AG09309 (cell line): ENCODE measurements at regions not wholly inside any gene's neighbourhood (a gene's known extent, or its start where the extent isn't known, plus 50 kb on each side); places are given as distances from the start of the nearest gene placed in this dataset.

Experiments used
- DNase-seq: peaks from one replicate; pipeline ENCODE4 v3.0.0-alpha.2; 2010; ENCODE audit warnings: low read depth
- H3K4me3 ChIP-seq: 2 replicates; pipeline ENCODE4 v1.5.1; 2011; ENCODE audit warnings: mild to moderate bottlenecking, low read depth, low read length, moderate library complexity; ENCODE audit not compliant: control insufficient read depth
- TF ChIP-seq, protein P1 (sequence below): IDR thresholded peaks from 2 replicates; pipeline ENCODE4 v1.5.1; 2011; ENCODE audit warnings: mild to moderate bottlenecking, low read depth, low read length, inconsistent platforms; ENCODE audit not compliant: insufficient read depth, control insufficient read depth; ENCODE audit errors: missing control alignments

DNA sequence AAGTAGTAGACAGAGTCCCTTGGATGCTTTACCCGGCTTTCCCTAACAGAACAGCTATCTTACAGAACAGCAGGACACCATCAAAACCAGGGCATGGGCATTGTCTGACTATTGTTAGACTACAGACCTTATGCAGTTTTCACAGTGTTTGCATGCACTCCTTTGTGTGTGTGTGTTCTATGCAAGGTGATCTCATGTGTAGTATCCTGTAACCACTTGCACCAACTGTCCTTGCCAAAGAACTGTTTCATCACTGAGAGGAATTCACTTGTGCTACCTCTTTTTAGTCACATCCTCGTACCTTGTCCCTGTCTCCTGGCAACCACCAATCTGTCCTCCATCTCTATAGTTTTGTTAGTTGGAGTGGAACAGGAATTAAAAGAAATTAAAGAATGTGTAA lies 183.6 kb upstream of the PZP start:
- TF ChIP-seq, protein P1, sequence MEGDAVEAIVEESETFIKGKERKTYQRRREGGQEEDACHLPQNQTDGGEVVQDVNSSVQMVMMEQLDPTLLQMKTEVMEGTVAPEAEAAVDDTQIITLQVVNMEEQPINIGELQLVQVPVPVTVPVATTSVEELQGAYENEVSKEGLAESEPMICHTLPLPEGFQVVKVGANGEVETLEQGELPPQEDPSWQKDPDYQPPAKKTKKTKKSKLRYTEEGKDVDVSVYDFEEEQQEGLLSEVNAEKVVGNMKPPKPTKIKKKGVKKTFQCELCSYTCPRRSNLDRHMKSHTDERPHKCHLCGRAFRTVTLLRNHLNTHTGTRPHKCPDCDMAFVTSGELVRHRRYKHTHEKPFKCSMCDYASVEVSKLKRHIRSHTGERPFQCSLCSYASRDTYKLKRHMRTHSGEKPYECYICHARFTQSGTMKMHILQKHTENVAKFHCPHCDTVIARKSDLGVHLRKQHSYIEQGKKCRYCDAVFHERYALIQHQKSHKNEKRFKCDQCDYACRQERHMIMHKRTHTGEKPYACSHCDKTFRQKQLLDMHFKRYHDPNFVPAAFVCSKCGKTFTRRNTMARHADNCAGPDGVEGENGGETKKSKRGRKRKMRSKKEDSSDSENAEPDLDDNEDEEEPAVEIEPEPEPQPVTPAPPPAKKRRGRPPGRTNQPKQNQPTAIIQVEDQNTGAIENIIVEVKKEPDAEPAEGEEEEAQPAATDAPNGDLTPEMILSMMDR: no peak
- H3K4me3 ChIP-seq: no peak overlapping the region
- no peak for DNase-seq

DNA sequence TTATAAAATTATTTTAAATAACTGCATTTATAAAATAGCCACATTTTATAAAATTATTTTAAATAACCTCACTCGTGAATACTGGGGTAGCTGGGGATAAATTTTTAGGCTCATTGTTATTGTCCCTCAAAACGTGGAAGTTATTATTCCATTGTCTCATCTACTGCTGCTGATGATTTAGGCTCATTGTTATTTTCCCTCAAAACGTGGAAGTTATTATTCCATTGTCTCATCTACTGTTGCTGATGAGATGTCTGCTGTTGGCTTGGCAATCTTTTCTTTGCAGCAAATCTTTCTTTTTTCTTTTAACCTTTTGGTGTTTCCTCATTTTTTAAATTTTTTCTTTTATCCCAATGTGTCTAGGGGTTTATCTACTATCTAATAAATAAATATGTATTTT lies 182.6 kb upstream of the PZP start:
- DNase-seq: no peak
- H3K4me3 ChIP-seq: no peak overlapping the region
- TF ChIP-seq, protein P1: no peak

DNA sequence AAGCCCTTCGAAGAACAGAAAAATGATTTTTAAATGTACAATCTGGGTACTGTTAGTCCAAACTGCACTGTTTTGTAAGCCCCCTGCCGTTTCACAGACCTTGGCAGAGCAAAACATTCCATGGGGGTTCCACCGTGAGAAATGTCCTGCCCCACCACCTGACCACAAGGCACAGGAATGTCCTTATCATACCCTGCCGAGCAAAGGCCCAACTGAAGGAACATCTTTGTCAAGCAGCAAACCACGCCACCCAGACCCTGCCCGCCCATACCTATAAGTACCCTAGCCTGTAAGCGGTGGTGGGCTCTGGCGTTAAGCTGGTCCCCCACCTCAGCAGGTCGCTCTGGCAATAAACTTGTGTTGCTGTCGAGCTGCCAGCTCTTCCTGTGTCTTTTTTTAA lies 181.6 kb upstream of the PZP start:
- no peak for DNase-seq
- H3K4me3 ChIP-seq: no peak overlapping the region
- TF ChIP-seq, protein P1: no peak

DNA sequence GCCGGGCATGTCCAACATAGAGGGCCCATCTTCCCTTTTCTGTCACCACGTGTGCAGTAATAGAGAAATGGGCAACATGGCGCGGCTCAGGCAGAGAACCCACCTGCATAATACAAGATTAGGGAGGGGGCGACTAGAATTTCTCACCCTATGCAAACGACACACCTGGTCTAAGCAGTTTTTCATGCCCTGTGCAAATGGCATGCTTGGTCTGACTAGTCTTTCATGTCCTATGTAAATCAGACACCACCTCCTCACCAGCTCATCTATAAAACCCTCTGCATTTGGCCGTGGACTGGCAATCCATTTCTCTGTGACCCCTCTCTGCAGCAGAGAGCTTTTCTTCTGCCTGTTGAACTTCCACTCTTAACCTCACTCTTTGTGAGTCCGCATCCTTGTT lies 180.2 kb upstream of the PZP start:
- no peak overlapping the region for H3K4me3 ChIP-seq
- DNase-seq: no peak
- TF ChIP-seq, protein P1: no peak

DNA sequence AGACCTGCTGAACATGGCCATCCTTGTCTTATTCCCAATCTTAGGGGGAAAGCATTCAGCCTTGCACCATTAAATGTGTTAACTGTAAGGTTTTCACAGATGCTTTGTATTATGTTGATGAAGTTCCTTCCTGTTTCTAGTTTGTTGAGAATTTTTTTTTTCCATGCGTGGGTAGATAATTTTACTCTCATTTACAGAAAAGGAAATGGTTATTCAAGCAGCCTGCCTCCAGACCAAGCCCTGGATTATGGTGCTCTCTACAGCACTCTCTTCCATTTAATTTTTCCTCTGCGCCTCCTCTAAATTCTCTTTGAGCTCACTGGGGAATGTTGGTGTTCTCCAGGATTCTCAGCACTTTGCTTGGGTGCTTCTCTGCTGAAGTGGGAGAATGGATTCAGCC lies 179.3 kb upstream of the PZP start:
- no peak for DNase-seq
- H3K4me3 ChIP-seq: no peak overlapping the region
- TF ChIP-seq, protein P1: no peak

DNA sequence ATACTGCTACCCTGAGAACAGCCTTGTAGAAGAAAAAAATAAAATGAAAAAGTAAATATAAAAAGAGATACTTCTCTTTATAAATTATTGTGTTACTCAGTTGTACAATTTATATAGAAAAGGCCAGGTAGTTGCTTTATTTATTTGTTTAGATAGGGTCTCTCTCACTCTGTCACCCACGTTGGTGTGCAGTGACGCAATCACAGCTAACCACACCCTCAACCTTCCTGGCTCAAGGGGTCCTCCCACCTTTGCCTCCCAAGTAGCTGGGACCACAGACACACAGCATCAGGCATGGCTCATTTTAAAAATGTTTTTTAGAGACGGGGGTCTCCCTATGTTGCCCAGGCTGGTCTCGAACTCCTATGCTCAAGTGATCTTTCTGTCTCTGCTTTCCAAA lies 175.4 kb upstream of the PZP start:
- DNase-seq: no peak
- no peak overlapping the region for H3K4me3 ChIP-seq
- TF ChIP-seq, protein P1: no peak

DNA sequence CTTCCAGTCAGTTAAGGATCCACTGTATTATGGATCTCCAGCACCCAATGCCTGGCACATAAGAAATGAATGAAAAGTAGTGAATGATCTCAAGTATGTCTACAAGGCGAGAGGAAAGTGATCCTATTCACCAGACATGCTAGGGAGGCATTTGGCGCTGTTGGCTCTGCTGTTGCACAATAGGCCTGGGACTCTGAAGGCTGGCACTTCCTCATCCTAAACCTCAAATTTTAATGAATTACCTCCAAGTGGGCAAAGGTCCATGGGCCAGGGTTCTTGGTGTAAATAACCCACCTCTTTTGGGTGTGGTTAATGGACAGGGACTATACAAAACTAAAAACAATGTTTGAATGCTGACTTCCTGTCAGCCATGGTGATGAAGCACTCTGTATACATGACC lies 173.4 kb upstream of the PZP start:
- TF ChIP-seq, protein P1: no peak
- no peak overlapping the region for H3K4me3 ChIP-seq
- no peak for DNase-seq
